GM23248 (cell line): ENCODE measurements at regions not wholly inside any gene's neighbourhood (a gene's known extent, or its start where the extent isn't known, plus 50 kb on each side); places are given as distances from the start of the nearest gene placed in this dataset.

Experiments
- EZH2 ChIP-seq: fragments of 200-600 bp; sonication (generic); IDR thresholded peaks from 2 replicates; pipeline ENCODE4 v1.6.1; 2018; ENCODE audit warnings: antibody characterized with exemption, mild to moderate bottlenecking; ENCODE audit not compliant: insufficient read depth, poor library complexity, severe bottlenecking
- EZH2phosphoT487 ChIP-seq: fragments of 200-600 bp; sonication (generic); IDR thresholded peaks from 2 replicates; pipeline ENCODE4 v1.6.1; 2018; ENCODE audit warnings: antibody characterized with exemption, moderate library complexity, mild to moderate bottlenecking, low read depth; ENCODE audit not compliant: insufficient read depth

GRCh38 chr1:115556236-115556635, 85.5 kb upstream of the VANGL1 start:
- TF ChIP-seq EZH2phosphoT487 = no peak
- no peak for TF ChIP-seq EZH2
